ENCODE measurements at regions not wholly inside any gene's neighbourhood (a gene's known extent, or its start where the extent isn't known, plus 50 kb on each side); places are given as distances from the start of the nearest gene placed in this dataset.

GRCh38 chr10:60464659-60465058, 75.0 kb upstream of the ANK3 start:
- no peak for TF ChIP-seq CTCF (IDR thresholded peaks at IDR 0.05; ENCODE audit: low read length, missing control alignments)
- H3K4me3 ChIP-seq (replicated peaks; ENCODE audit: low read depth, low read length) = no peak overlapping the region
- DNase-seq (ENCODE audit: low read depth) = no peak

- H3K4me3 ChIP-seq (replicated peaks; ENCODE audit: low read depth, low read length) = no peak overlapping the region
- DNase-seq (ENCODE audit: low read depth) = no peak
- no peak for TF ChIP-seq CTCF (IDR thresholded peaks at IDR 0.05; ENCODE audit: low read length, missing control alignments)
Observed at GRCh38 chr10:60463746-60464145, 74.1 kb upstream of the ANK3 start.

GRCh38 chr10:60461688-60462087, 72.0 kb upstream of the ANK3 start:
- no peak for TF ChIP-seq CTCF (IDR thresholded peaks at IDR 0.05; ENCODE audit: low read length, missing control alignments)
- no peak overlapping the region for H3K4me3 ChIP-seq (replicated peaks; ENCODE audit: low read depth, low read length)
- no peak for DNase-seq (ENCODE audit: low read depth)

- H3K4me3 ChIP-seq (replicated peaks; ENCODE audit: low read depth, low read length) = no peak overlapping the region
- DNase-seq (ENCODE audit: low read depth) = no peak
- no peak for TF ChIP-seq CTCF (IDR thresholded peaks at IDR 0.05; ENCODE audit: low read length, missing control alignments)
Observed at GRCh38 chr10:60459701-60460457, 70.2 kb upstream of the ANK3 start.

GRCh38 chr10:60456053-60456452, 66.4 kb upstream of the ANK3 start:
- no peak overlapping the region for H3K4me3 ChIP-seq (replicated peaks; ENCODE audit: low read depth, low read length)
- no peak for TF ChIP-seq CTCF (IDR thresholded peaks at IDR 0.05; ENCODE audit: low read length, missing control alignments)
- no peak for DNase-seq (ENCODE audit: low read depth)

- H3K4me3 ChIP-seq (replicated peaks; ENCODE audit: low read depth, low read length) = no peak overlapping the region
- TF ChIP-seq CTCF (IDR thresholded peaks at IDR 0.05; ENCODE audit: low read length, missing control alignments) = no peak
- no peak for DNase-seq (ENCODE audit: low read depth)
Observed at GRCh38 chr10:60454336-60454735, 64.7 kb upstream of the ANK3 start.

GRCh38 chr10:60453036-60453435, 63.4 kb upstream of the ANK3 start:
- H3K4me3 ChIP-seq (replicated peaks; ENCODE audit: low read depth, low read length) = no peak overlapping the region
- DNase-seq (ENCODE audit: low read depth) = no peak
- no peak for TF ChIP-seq CTCF (IDR thresholded peaks at IDR 0.05; ENCODE audit: low read length, missing control alignments)

Data from fibroblast of pulmonary artery (primary cell).